HEK293T (cell line): ENCODE measurements at regions not wholly inside any gene's neighbourhood (a gene's known extent, or its start where the extent isn't known, plus 50 kb on each side); places are given as distances from the start of the nearest gene placed in this dataset.

ENCODE experiments used
- ARNT ChIP-seq: fragments of 450-650 bp; IDR thresholded peaks from 2 replicates; pipeline ENCODE4 v1.6.1; 2017; ENCODE audit warnings: mild to moderate bottlenecking
- CTBP1 ChIP-seq: fragments of 450-650 bp; IDR thresholded peaks from 2 replicates; pipeline ENCODE4 v1.6.1; 2016; ENCODE audit warnings: borderline replicate concordance
- L3MBTL2 ChIP-seq: fragments of 450-650 bp; conservative IDR thresholded peaks from 2 replicates; pipeline ENCODE4 v1.6.1; 2016; ENCODE audit warnings: mild to moderate bottlenecking

GRCh38 chr13:31967155-31967554 lies 64.4 kb upstream of the FRY start:
- no peak for TF ChIP-seq ARNT
- TF ChIP-seq L3MBTL2 = no peak
- TF ChIP-seq CTBP1 = no peak
